B cell (primary cell): ENCODE measurements at regions not wholly inside any gene's neighbourhood (a gene's known extent, or its start where the extent isn't known, plus 50 kb on each side); places are given as distances from the start of the nearest gene placed in this dataset.

Experiments used
- CTCF ChIP-seq: fragments of 200-600 bp; IDR thresholded peaks from one replicate; pipeline ENCODE4 v1.8.0; 2022; ENCODE audit warnings: antibody characterized with exemption, mild to moderate bottlenecking
- EZH2 ChIP-seq: IDR thresholded peaks from 2 replicates; pipeline ENCODE4 v1.6.1; 2012; ENCODE audit warnings: borderline replicate concordance, low read depth, mild to moderate bottlenecking, moderate library complexity, low read length; ENCODE audit not compliant: insufficient read depth, poor library complexity, severe bottlenecking

GRCh38 chr14:83838226-83838625, 1691.7 kb upstream of the FLRT2 start:
- TF ChIP-seq CTCF (no peak), EZH2 (no peak)
